ENCODE measurements at regions not wholly inside any gene's neighbourhood (a gene's known extent, or its start where the extent isn't known, plus 50 kb on each side); places are given as distances from the start of the nearest gene placed in this dataset.

GRCh38 chr2:64228918-64229317, 84.7 kb upstream of the PELI1 start:
- DNase-seq (ENCODE audit: insufficient read length, low spot score) (no peak), FAIRE-seq (peak; percentile 58)
- TF ChIP-seq POU2F2 (IDR thresholded peaks at IDR 0.05; ENCODE audit: low read depth, low read length) (no peak), PAX5 (IDR thresholded peaks at IDR 0.05; ENCODE audit: insufficient read depth, low read length, severe bottlenecking) (no peak), POLR2A (IDR thresholded peaks at IDR 0.05; ENCODE audit: low read depth, low read length) (no peak), TAF1 (IDR thresholded peaks at IDR 0.05; ENCODE audit: low read depth, low read length) (no peak), POLR2AphosphoS5 (IDR thresholded peaks at IDR 0.05; ENCODE audit: low read depth, low read length) (no peak), SPI1 (IDR thresholded peaks at IDR 0.05; ENCODE audit: low read depth, low read length) (no peak)

DNA sequence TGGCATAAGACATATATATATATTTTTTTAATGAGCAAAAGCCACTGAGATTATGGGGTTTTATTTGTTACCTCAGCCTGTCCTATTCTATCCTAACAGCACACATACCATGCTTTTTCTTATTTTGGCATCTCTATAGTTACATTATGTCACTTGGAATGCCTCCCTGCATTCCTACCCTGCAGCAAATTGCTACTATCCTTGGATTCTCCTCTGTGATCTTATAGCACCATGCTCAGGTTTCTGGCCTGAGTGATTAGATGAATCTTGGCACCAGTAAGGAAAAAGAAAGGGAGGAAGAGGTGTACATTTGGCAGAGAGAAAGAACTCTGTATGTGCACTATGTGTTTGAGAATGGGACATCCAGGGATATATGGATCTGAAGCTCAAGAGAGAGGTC, 86.3 kb upstream of the PELI1 start:
- no peak for FAIRE-seq

GRCh38 chr2:64232266-64232665, 88.0 kb upstream of the PELI1 start:
- TF ChIP-seq PAX5 (IDR thresholded peaks at IDR 0.05; ENCODE audit: insufficient read depth, low read length, severe bottlenecking) (no peak), SPI1 (IDR thresholded peaks at IDR 0.05; ENCODE audit: low read depth, low read length) (no peak), POLR2A (IDR thresholded peaks at IDR 0.05; ENCODE audit: low read depth, low read length) (no peak), POU2F2 (IDR thresholded peaks at IDR 0.05; ENCODE audit: low read depth, low read length) (no peak), TAF1 (IDR thresholded peaks at IDR 0.05; ENCODE audit: low read depth, low read length) (no peak), POLR2AphosphoS5 (IDR thresholded peaks at IDR 0.05; ENCODE audit: low read depth, low read length) (no peak)
- FAIRE-seq (no peak), DNase-seq (ENCODE audit: insufficient read length, low spot score) (no peak)

More for the DNA sequence above, 86.3 kb upstream of the PELI1 start:
- no peak for DNase-seq (ENCODE audit: insufficient read length, low spot score)
- TF ChIP-seq SPI1 (IDR thresholded peaks at IDR 0.05; ENCODE audit: low read depth, low read length) (no peak), POLR2A (IDR thresholded peaks at IDR 0.05; ENCODE audit: low read depth, low read length) (no peak), POLR2AphosphoS5 (IDR thresholded peaks at IDR 0.05; ENCODE audit: low read depth, low read length) (no peak), POU2F2 (IDR thresholded peaks at IDR 0.05; ENCODE audit: low read depth, low read length) (no peak), TAF1 (IDR thresholded peaks at IDR 0.05; ENCODE audit: low read depth, low read length) (no peak), PAX5 (IDR thresholded peaks at IDR 0.05; ENCODE audit: insufficient read depth, low read length, severe bottlenecking) (no peak)

- TF ChIP-seq PAX5 (IDR thresholded peaks at IDR 0.05; ENCODE audit: insufficient read depth, low read length, severe bottlenecking) (no peak), POLR2A (IDR thresholded peaks at IDR 0.05; ENCODE audit: low read depth, low read length) (no peak), TAF1 (IDR thresholded peaks at IDR 0.05; ENCODE audit: low read depth, low read length) (no peak), POU2F2 (IDR thresholded peaks at IDR 0.05; ENCODE audit: low read depth, low read length) (no peak), POLR2AphosphoS5 (IDR thresholded peaks at IDR 0.05; ENCODE audit: low read depth, low read length) (no peak), SPI1 (IDR thresholded peaks at IDR 0.05; ENCODE audit: low read depth, low read length) (no peak)
- DNase-seq (ENCODE audit: insufficient read length, low spot score), result no peak
- peak; percentile 61 for FAIRE-seq
These were observed 89.2 kb upstream of the PELI1 start for GRCh38 chr2:64233376-64233922.

DNA sequence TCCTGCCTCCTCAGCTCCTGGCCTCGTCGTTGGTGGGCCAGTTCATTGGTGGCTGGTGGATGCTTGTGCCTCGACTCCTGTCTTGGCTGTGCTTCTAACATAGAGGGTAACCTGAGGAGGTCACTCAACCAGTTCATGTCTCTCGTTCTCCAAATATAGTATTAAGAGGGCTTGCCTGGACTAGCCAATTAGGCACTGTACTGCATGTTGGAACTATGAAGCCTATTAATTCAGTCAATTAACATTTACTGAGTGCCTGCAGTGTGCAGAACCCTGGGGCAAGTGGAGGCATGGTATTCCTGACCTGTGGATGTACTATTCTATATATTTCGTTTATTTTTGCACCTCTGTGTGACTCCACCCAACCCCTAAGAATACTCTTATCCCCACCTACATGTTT, 89.9 kb upstream of the PELI1 start:
- FAIRE-seq, result no peak
- no peak for DNase-seq (ENCODE audit: insufficient read length, low spot score)
- TF ChIP-seq POLR2AphosphoS5 (IDR thresholded peaks at IDR 0.05; ENCODE audit: low read depth, low read length), result no peak

DNA sequence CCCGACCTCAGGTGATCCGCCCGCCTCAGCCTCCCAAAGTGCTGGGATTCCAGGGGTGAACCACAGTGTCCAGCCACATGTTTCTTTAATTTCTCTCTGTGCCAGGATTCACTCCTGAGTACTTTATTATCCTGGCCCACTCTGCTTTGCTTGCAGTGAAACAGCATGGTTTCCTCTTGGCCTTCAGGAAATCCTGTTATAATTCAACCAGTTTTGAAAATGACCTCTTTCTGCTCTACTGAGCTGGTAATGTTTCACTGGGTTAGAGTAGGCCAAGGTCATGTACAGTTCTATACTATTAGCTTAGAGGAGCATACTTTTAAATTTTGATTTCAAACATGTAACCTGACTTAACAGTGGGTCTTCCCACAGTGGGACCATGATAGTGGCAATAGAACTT, 90.6 kb upstream of the PELI1 start:
- DNase-seq (ENCODE audit: insufficient read length, low spot score), result no peak
- FAIRE-seq, result peak; percentile 26
- TF ChIP-seq PAX5 (IDR thresholded peaks at IDR 0.05; ENCODE audit: insufficient read depth, low read length, severe bottlenecking), result no peak

- DNase-seq (ENCODE audit: insufficient read length, low spot score), result no peak
- no peak for FAIRE-seq
- TF ChIP-seq PAX5 (IDR thresholded peaks at IDR 0.05; ENCODE audit: insufficient read depth, low read length, severe bottlenecking), result no peak
- TF ChIP-seq POLR2A (IDR thresholded peaks at IDR 0.05; ENCODE audit: low read depth, low read length), result no peak
- no peak for TF ChIP-seq POU2F2 (IDR thresholded peaks at IDR 0.05; ENCODE audit: low read depth, low read length)
- TF ChIP-seq SPI1 (IDR thresholded peaks at IDR 0.05; ENCODE audit: low read depth, low read length), result no peak
- TF ChIP-seq POLR2AphosphoS5 (IDR thresholded peaks at IDR 0.05; ENCODE audit: low read depth, low read length), result no peak
- TF ChIP-seq TAF1 (IDR thresholded peaks at IDR 0.05; ENCODE audit: low read depth, low read length), result no peak
These were observed 93.0 kb upstream of the PELI1 start for GRCh38 chr2:64237266-64237665.

DNA sequence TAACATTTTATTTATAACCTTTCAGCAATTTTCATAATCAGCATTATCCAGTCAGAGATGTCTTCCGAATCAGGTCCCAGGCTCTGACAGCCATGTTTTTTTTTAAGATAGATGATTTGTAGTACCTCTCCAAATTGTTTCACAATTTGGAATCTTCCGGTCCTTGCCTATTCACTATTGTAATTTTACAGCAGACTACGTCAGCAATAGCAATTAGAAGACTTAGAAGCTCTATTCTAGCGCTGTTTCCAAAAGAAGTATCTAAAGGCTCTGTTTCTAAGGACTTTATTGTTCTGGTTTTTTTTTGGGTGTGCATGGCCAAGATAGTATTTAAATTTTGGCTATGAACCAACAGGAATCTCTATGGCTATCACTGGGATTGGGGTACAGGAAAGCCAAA, 94.6 kb upstream of the PELI1 start:
- TF ChIP-seq SPI1 (IDR thresholded peaks at IDR 0.05; ENCODE audit: low read depth, low read length) (no peak), TAF1 (IDR thresholded peaks at IDR 0.05; ENCODE audit: low read depth, low read length) (no peak), POU2F2 (IDR thresholded peaks at IDR 0.05; ENCODE audit: low read depth, low read length) (no peak), POLR2A (IDR thresholded peaks at IDR 0.05; ENCODE audit: low read depth, low read length) (no peak), PAX5 (IDR thresholded peaks at IDR 0.05; ENCODE audit: insufficient read depth, low read length, severe bottlenecking) (no peak), POLR2AphosphoS5 (IDR thresholded peaks at IDR 0.05; ENCODE audit: low read depth, low read length) (no peak)
- no peak for FAIRE-seq

GRCh38 chr2:64243081-64244036, 99.1 kb upstream of the PELI1 start:
- no peak for DNase-seq (ENCODE audit: insufficient read length, low spot score)
- no peak for FAIRE-seq
- TF ChIP-seq TAF1 (IDR thresholded peaks at IDR 0.05; ENCODE audit: low read depth, low read length) (no peak), POLR2AphosphoS5 (IDR thresholded peaks at IDR 0.05; ENCODE audit: low read depth, low read length) (no peak), PAX5 (IDR thresholded peaks at IDR 0.05; ENCODE audit: insufficient read depth, low read length, severe bottlenecking) (no peak), POU2F2 (IDR thresholded peaks at IDR 0.05; ENCODE audit: low read depth, low read length) (no peak), SPI1 (IDR thresholded peaks at IDR 0.05; ENCODE audit: low read depth, low read length) (no peak), POLR2A (IDR thresholded peaks at IDR 0.05; ENCODE audit: low read depth, low read length) (no peak)

More for the DNA sequence above, 94.6 kb upstream of the PELI1 start:
- no peak for DNase-seq (ENCODE audit: insufficient read length, low spot score)

GRCh38 chr2:64244037-64244416, 99.8 kb upstream of the PELI1 start:
- DNase-seq (ENCODE audit: insufficient read length, low spot score) (no peak), FAIRE-seq (no peak)
- TF ChIP-seq PAX5 (IDR thresholded peaks at IDR 0.05; ENCODE audit: insufficient read depth, low read length, severe bottlenecking), result no peak
- TF ChIP-seq TAF1 (IDR thresholded peaks at IDR 0.05; ENCODE audit: low read depth, low read length), result no peak
- TF ChIP-seq SPI1 (IDR thresholded peaks at IDR 0.05; ENCODE audit: low read depth, low read length), result no peak
